Astrocyte of the cerebellum (primary cell): ENCODE measurements at regions not wholly inside any gene's neighbourhood (a gene's known extent, or its start where the extent isn't known, plus 50 kb on each side); places are given as distances from the start of the nearest gene placed in this dataset.

Experiments
- DNase-seq: peaks from one replicate; pipeline ENCODE4 v3.0.0-alpha.2; 2011; ENCODE audit warnings: low read depth
- H3K4me3 ChIP-seq: 2 replicates; pipeline ENCODE4 v1.5.1; 2011; ENCODE audit warnings: mild to moderate bottlenecking, low read depth, low read length, moderate library complexity
- in situ Hi-C: cut with HindIII; loops from 2 replicates; pipeline ENCODE4 v1.10.0; 2017; ENCODE audit warnings: low sequenced_read_pairs
- TF ChIP-seq, protein P1 (sequence below): IDR thresholded peaks from 2 replicates; pipeline ENCODE4 v1.5.1; 2012; ENCODE audit warnings: low read length, low read depth, moderate library complexity, mild to moderate bottlenecking; ENCODE audit errors: missing control alignments

DNA sequence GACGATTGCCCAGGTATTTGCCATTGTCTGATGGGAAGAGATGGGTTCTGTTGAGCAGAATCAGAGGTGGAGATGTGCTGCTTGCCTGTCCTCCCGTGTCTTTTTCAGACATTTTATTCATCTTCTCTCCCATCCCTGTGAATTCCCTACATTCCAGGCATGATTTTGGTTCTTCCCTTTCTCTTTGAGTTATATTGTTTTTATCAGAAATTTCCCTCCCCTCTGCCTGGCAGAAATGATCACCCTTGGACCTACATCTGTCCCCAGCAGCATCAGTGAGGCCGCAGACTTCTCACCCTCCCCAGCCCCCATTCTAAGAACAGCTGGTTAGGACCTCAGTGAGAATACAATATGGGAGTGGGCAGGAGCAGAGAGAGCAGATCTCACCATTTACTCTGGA, 640.2 kb downstream of the CCDC171 start:
- no peak overlapping the region for H3K4me3 ChIP-seq
- in situ Hi-C loops = no loop called here
- DNase-seq = no peak
- TF ChIP-seq, protein P1, sequence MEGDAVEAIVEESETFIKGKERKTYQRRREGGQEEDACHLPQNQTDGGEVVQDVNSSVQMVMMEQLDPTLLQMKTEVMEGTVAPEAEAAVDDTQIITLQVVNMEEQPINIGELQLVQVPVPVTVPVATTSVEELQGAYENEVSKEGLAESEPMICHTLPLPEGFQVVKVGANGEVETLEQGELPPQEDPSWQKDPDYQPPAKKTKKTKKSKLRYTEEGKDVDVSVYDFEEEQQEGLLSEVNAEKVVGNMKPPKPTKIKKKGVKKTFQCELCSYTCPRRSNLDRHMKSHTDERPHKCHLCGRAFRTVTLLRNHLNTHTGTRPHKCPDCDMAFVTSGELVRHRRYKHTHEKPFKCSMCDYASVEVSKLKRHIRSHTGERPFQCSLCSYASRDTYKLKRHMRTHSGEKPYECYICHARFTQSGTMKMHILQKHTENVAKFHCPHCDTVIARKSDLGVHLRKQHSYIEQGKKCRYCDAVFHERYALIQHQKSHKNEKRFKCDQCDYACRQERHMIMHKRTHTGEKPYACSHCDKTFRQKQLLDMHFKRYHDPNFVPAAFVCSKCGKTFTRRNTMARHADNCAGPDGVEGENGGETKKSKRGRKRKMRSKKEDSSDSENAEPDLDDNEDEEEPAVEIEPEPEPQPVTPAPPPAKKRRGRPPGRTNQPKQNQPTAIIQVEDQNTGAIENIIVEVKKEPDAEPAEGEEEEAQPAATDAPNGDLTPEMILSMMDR = no peak

DNA sequence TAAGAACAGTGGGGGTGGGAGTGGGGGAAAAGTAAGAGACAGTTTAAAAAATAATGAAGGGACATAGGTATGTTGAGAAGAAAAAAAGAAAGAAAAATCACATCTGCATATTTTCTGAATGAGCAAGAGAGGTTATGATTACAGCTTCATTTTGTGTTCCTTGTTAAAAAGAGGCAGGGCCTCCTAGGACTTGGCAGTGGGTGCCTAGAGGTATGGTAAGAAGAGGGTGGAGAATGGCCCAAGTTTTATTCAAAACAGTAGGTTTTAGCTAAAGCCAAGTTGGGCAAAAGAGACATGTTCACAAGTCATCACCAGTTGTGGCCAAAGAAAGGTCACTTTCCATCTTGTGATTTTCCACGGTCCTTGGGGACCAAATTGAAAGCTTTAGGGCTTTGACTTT, 643.4 kb downstream of the CCDC171 start:
- TF ChIP-seq, protein P1 = no peak
- in situ Hi-C loops = no loop called here
- DNase-seq = no peak
- no peak overlapping the region for H3K4me3 ChIP-seq

DNA sequence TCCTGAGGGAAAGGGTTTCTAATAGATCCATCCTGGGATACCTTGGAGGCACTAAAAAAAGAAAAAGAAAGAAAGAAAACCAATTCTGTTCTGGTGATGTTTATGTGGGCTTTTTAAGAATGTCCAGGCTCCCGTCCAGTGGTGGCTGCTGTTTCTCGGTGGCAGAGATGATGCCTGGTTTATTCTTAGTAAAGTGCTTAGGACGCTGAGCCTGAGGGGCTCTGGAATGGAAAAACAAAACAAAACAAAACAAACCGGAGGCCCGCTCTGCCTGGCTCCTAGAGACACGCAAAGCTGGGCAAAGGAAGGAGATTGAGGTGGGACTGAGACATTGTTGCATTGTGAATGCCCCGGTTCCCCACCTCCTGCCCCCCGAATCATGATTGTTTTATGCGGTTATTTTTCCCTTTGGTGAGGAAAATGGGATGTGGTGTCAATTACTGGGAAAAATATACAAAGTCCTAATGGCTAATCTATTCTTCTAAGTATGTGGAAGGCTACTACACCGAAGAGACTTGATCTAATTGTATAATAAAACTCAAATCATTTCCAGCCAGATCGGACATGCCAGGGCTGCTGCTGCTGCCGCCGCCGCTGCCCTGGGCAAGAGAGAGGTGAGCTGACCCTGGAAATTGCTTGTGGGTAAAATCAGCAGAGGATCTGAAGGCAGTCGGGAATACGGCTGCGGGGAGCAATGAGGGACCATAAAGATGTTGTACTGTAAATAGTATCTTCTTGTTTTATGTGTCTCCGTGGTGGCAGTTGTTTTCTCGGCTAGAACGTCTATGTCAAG, 644.9 kb downstream of the CCDC171 start:
- no peak overlapping the region for H3K4me3 ChIP-seq

DNA sequence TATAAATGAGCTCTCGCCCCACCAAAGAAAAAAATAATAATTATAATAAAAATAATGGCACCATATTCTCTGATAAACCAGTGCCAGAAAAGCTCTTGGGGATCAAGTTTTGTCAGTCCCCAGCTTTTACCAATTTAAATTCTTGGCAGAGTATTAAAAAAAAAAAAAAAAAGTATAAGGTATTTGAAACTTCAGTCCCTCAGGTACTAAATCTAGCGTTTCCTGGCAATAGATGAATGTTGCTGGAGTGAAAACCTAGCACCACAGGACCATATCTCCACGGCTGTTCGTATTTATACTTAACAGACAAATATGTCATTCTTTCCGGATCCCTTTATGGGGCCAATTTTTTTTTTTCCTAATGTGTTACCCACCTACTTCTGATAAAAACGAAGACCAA, 646.2 kb downstream of the CCDC171 start:
- DNase-seq = no peak
- no peak overlapping the region for H3K4me3 ChIP-seq
- TF ChIP-seq, protein P1 = no peak
- in situ Hi-C loops = no loop called here

More for the DNA sequence above, 644.9 kb downstream of the CCDC171 start:
- DNase-seq = no peak
- TF ChIP-seq, protein P1 = no peak
- in situ Hi-C loops = no loop called here

DNA sequence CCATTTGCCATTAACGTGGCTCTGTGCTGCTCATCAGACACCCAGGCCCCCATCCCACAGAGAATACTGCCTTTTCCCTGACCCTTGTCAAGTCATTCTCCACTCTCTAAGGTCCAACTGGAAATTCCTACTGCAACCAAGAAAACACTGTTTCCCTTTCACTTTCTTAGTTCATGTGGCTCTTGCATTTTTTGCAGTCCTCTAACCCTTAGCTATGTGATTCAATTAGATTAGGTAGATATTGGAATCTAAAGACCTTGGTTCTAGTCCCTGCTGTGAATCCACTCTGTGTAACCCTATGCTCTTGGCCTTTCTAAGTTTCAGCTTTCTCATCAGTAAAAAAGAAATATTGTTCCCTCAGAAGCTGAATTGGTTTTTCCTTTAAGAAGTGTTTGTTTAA, 649.4 kb downstream of the CCDC171 start:
- TF ChIP-seq, protein P1 = no peak
- no peak for DNase-seq
- in situ Hi-C loops = no loop called here
- H3K4me3 ChIP-seq = no peak overlapping the region

DNA sequence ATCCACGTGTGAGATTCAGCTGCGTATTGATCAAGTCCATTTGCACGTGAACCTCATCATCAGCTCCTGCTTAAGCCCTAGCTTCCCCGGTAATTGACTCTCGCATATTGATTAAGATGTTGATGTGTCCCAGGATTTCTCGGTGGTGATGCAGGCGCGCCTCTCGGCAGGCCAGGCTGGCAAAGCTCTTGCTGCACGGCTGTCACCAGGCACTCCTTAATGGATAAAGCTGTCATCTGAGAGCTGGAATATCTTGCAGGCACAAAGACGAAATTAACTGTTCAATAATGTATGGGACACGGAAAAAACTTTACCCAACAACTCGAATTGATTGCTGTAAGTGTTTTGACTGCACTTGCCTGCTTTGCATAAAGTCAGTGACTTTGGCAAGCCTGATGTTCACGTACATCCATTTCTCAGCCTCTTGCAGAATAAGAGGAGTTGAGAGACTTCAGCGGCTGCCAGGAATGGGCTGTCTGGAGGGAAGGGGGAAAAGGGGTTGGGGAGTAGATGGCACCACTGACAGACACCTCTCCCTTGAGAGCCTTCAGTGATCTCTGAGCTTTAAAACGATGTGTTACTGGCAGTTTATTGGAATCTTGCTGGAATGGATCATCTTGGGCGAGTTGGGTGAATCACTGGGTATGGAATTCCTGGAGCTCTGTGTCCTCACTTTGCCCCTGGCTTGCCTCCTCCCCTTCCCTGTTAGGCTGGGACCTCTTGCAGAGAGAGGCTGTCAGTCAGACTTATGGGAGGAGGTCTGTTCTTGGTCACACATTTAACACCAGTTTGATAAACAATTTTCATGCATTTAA, 650.3 kb downstream of the CCDC171 start:
- no peak overlapping the region for H3K4me3 ChIP-seq
- in situ Hi-C loops = no loop called here
- TF ChIP-seq, protein P1 = no peak
- DNase-seq = peak; percentile 80
